K562 (cell line): ENCODE measurements at regions not wholly inside any gene's neighbourhood (a gene's known extent, or its start where the extent isn't known, plus 50 kb on each side); places are given as distances from the start of the nearest gene placed in this dataset.

ENCODE experiments used
- ATAC-seq: fragments of 200-7000 bp; cut with Tn5 transposase; 3 replicates; pipeline ENCODE4 v1.9.1; 2020; ENCODE audit warnings: moderate library complexity
- BruUV-seq: library from RNA; stranded (reverse); fragments of 400-500 nt; replicated peaks from 2 replicates; lab custom pipeline; 2021; lab: Mats Ljungman, UMichigan
- CTCF ChIA-PET: fragments of 300-600 bp; formaldehyde crosslinking; extraction: SDS; loops from one replicate; lab custom pipeline; 2021; ENCODE audit warnings: low intra/inter-chr PET ratio; lab: Yijun Ruan, JAX
- POLR2A ChIA-PET: fragments of 300-600, 350-650 bp; sonication (Branson Sonifier 250); formaldehyde crosslinking; extraction: SDS; loops from one replicate; lab custom pipeline; 2021; ENCODE audit warnings: antibody characterized with exemption, inconsistent platforms; lab: Yijun Ruan, JAX
- DNase-seq, 4 experiments: peaks; one replicate each; pipeline versions ENCODE4 v3.0.0 to v3.0.0-alpha.2; 2011 to 2018; ENCODE audit warnings: low spot score in 3 of 4, mixed read lengths in 3 of 4; ENCODE audit errors: extremely low read depth in 1 of 4
- FAIRE-seq: peaks from 2 replicates; lab custom pipeline; 2011; peaks lifted over from hg19 to GRCh38; lab: Jason Lieb, UNC
- H2AFZ ChIP-seq: 2 replicates; pipeline ENCODE4 v1.6.0; 2011; ENCODE audit warnings: low read depth, low read length, control low read depth, inconsistent platforms
- H3K27ac ChIP-seq: fragments of 200-600 bp; 3 replicates; pipeline ENCODE4 v1.8.0; 2011; ENCODE audit warnings: low read depth, mild to moderate bottlenecking, control low read depth, inconsistent platforms, low read length, moderate library complexity, mixed read lengths; ENCODE audit errors: extremely low read depth
- H3K27me3 ChIP-seq, 2 experiments: fragments of 300-600 bp in 1 of 2; 2 replicates in 1 of 2; 3 replicates in 1 of 2; pipeline versions ENCODE4 v1.6.0 to v1.8.0; 2011; ENCODE audit warnings: inconsistent platforms in 2 of 2, low read length in 2 of 2, mild to moderate bottlenecking in 1 of 2, mixed read lengths in 1 of 2, moderate library complexity in 1 of 2; ENCODE audit not compliant: control insufficient read depth in 2 of 2, insufficient read depth in 2 of 2
- H3K36me3 ChIP-seq: fragments of 300-600 bp; 3 replicates; pipeline ENCODE4 v1.8.0; 2011; ENCODE audit warnings: mild to moderate bottlenecking, low read length, inconsistent platforms; ENCODE audit not compliant: control insufficient read depth, insufficient read depth
- H3K4me1 ChIP-seq, 2 experiments: fragments of 200-600 bp in 1 of 2; replicated peaks in 1 of 2; 2 replicates in 1 of 2; 3 replicates in 1 of 2; pipeline versions ENCODE4 v1.5.1 to v1.8.0; 2011; ENCODE audit warnings: inconsistent platforms in 2 of 2, low read length in 2 of 2, mild to moderate bottlenecking in 1 of 2, mixed read lengths in 1 of 2, moderate library complexity in 1 of 2; ENCODE audit not compliant: control insufficient read depth in 2 of 2, insufficient read depth in 2 of 2
- H3K4me2 ChIP-seq: 2 replicates; pipeline ENCODE4 v1.6.1; 2011; ENCODE audit warnings: low read length, control low read depth, inconsistent platforms, mixed read lengths; ENCODE audit not compliant: insufficient read depth
- H3K4me3 ChIP-seq: fragments of 200-600 bp; sonication (generic), shearing (Covaris generic); 2 replicates; pipeline ENCODE4 v1.5.1; 2016; ENCODE audit warnings: control low read depth, inconsistent platforms
- H3K79me2 ChIP-seq: fragments of 200-600 bp; 3 replicates; pipeline ENCODE4 v1.8.0; 2011; ENCODE audit warnings: low read length, inconsistent platforms; ENCODE audit not compliant: control insufficient read depth, insufficient read depth
- H3K9ac ChIP-seq, 2 experiments: 2 replicates each; pipeline versions ENCODE4 v1.6.0 to v1.6.1; 2011; ENCODE audit warnings: low read depth in 2 of 2, low read length in 2 of 2, control low read depth in 1 of 2, inconsistent platforms in 1 of 2, mild to moderate bottlenecking in 1 of 2, mixed read lengths in 1 of 2; ENCODE audit not compliant: insufficient read depth in 1 of 2
- H3K9me1 ChIP-seq: one replicate; pipeline ENCODE4 v1.6.0; 2011; ENCODE audit warnings: inconsistent platforms, mild to moderate bottlenecking, low read length, moderate library complexity; ENCODE audit not compliant: control insufficient read depth, insufficient read depth
- H3K9me3 ChIP-seq: replicated peaks from 2 replicates; pipeline ENCODE4 v1.5.1; 2011; ENCODE audit warnings: low read depth, low read length, inconsistent platforms; ENCODE audit not compliant: control insufficient read depth, insufficient read depth
- H4K20me1 ChIP-seq: replicated peaks from 2 replicates; pipeline ENCODE4 v1.6.1; 2011; ENCODE audit warnings: low read length, inconsistent platforms, mixed read lengths; ENCODE audit not compliant: control insufficient read depth, insufficient read depth
- WGBS: fragments of 100-300 bp; shearing (Covaris generic); methylation state at CpG from one replicate; pipeline ENCODE4 v1.1.6; 2016; ENCODE audit warnings: low coverage, mixed read lengths; ENCODE audit not compliant: insufficient coverage; ENCODE audit errors: missing lambda C conversion rate; 5-methylcytosine and 5-hydroxymethylcytosine counted together
- in situ Hi-C: fragments of 300-500 bp; cut with MboI; formaldehyde crosslinking; loops from 4 replicates; pipeline ENCODE4 v1.15.0; 2018; ENCODE audit warnings: inconsistent platforms, mixed read lengths
- intact Hi-C: fragments of 100-400 bp; cut with micrococcal nuclease; formaldehyde crosslinking; loops from 2 replicates; pipeline ENCODE4 v1.14.2; 2022
- TF ChIP-seq, protein P1 (sequence below): fragments of 200-800 bp; sonication (Bioruptor generic); IDR thresholded peaks from 2 replicates; pipeline ENCODE4 v1.6.1; 2017; ENCODE audit warnings: missing genetic modification characterization, missing compliant biosample characterization
- TF ChIP-seq, protein P2 (sequence below): sonication (generic); formaldehyde crosslinking; IDR thresholded peaks from 2 replicates; pipeline ENCODE4 v1.8.0; 2023; ENCODE audit warnings: missing genetic modification reagents, mild to moderate bottlenecking, borderline replicate concordance
- TF ChIP-seq, protein P3 (sequence below), 2 experiments: fragments of 450-650 bp; IDR thresholded peaks; 2 replicates each; pipeline ENCODE4 v1.6.1; 2016; ENCODE audit warnings: mild to moderate bottlenecking in 2 of 2, borderline replicate concordance in 1 of 2, low read depth in 1 of 2, moderate library complexity in 1 of 2

GRCh38 chr7:49174396-49174795 lies 250.0 kb downstream of the CDC14C start (continued):
- TF ChIP-seq, protein P1, sequence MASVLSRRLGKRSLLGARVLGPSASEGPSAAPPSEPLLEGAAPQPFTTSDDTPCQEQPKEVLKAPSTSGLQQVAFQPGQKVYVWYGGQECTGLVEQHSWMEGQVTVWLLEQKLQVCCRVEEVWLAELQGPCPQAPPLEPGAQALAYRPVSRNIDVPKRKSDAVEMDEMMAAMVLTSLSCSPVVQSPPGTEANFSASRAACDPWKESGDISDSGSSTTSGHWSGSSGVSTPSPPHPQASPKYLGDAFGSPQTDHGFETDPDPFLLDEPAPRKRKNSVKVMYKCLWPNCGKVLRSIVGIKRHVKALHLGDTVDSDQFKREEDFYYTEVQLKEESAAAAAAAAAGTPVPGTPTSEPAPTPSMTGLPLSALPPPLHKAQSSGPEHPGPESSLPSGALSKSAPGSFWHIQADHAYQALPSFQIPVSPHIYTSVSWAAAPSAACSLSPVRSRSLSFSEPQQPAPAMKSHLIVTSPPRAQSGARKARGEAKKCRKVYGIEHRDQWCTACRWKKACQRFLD (CRISPR knock-in tag), result no peak
- TF ChIP-seq, protein P2, sequence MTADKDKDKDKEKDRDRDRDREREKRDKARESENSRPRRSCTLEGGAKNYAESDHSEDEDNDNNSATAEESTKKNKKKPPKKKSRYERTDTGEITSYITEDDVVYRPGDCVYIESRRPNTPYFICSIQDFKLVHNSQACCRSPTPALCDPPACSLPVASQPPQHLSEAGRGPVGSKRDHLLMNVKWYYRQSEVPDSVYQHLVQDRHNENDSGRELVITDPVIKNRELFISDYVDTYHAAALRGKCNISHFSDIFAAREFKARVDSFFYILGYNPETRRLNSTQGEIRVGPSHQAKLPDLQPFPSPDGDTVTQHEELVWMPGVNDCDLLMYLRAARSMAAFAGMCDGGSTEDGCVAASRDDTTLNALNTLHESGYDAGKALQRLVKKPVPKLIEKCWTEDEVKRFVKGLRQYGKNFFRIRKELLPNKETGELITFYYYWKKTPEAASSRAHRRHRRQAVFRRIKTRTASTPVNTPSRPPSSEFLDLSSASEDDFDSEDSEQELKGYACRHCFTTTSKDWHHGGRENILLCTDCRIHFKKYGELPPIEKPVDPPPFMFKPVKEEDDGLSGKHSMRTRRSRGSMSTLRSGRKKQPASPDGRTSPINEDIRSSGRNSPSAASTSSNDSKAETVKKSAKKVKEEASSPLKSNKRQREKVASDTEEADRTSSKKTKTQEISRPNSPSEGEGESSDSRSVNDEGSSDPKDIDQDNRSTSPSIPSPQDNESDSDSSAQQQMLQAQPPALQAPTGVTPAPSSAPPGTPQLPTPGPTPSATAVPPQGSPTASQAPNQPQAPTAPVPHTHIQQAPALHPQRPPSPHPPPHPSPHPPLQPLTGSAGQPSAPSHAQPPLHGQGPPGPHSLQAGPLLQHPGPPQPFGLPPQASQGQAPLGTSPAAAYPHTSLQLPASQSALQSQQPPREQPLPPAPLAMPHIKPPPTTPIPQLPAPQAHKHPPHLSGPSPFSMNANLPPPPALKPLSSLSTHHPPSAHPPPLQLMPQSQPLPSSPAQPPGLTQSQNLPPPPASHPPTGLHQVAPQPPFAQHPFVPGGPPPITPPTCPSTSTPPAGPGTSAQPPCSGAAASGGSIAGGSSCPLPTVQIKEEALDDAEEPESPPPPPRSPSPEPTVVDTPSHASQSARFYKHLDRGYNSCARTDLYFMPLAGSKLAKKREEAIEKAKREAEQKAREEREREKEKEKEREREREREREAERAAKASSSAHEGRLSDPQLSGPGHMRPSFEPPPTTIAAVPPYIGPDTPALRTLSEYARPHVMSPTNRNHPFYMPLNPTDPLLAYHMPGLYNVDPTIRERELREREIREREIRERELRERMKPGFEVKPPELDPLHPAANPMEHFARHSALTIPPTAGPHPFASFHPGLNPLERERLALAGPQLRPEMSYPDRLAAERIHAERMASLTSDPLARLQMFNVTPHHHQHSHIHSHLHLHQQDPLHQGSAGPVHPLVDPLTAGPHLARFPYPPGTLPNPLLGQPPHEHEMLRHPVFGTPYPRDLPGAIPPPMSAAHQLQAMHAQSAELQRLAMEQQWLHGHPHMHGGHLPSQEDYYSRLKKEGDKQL, result no peak

DNA sequence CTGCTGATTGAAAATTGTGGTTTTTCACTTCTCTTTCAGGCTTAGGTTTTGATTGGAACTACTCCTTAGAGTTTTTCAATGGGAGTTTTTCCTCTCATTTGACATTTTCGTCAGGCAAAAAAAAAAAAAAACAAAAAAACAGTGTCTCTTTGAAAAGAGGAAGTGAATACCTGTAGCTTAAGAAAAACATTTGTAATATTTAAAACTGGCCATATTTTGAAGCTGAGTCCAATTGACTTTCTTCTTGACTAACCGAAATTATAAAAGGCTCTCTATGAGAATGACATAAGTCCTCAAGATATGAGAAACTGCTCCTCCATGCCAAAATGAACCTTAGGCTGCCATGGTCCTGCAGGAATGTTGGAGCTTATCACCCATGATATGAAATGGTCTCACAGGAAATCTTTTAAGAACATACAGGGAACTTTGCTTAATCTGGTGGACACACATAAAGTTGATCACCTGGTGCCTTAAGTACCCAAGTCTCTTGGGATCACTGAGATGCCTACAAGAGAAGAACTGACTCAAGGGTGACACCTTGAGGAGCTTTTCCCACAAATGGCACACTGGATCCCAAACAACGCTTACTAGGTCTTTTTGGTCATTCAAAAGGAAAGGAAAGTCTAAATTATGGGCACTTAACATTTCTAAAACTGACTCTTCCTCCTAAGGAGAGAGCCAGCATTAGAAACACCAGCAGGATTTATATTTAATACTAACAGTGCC lies 263.4 kb downstream of the CDC14C start:
- no peaks in the 10 kb centered on the region for H3K9me3 ChIP-seq
- no TSS peak for BruUV-seq
- POLR2A ChIA-PET, result no interaction called here
- FAIRE-seq, result no peak
- H3K9ac ChIP-seq, result no peak overlapping the region
- H3K36me3 ChIP-seq, result no peaks in the 10 kb centered on the region
- H3K9me1 ChIP-seq, result no peaks in the 10 kb centered on the region
- no peak for ATAC-seq
- intact Hi-C loops, result no loop called here
- no peak overlapping the region for H3K4me2 ChIP-seq
- no peaks in the 10 kb centered on the region for H3K27me3 ChIP-seq
- in situ Hi-C loops, result no loop called here
- no peaks in the 10 kb centered on the region for H4K20me1 ChIP-seq
- H3K4me1 ChIP-seq, result no peaks in the 10 kb centered on the region
- 0% methylated on average over 3 of the region's 3 CpGs for WGBS
- no peak overlapping the region for H3K27ac ChIP-seq
- no peak for DNase-seq
- no peak overlapping the region for H3K4me3 ChIP-seq
- H3K79me2 ChIP-seq, result no peaks in the 10 kb centered on the region
- CTCF ChIA-PET, result no interaction called here
- H2AFZ ChIP-seq, result no peak overlapping the region
- TF ChIP-seq, protein P3, sequence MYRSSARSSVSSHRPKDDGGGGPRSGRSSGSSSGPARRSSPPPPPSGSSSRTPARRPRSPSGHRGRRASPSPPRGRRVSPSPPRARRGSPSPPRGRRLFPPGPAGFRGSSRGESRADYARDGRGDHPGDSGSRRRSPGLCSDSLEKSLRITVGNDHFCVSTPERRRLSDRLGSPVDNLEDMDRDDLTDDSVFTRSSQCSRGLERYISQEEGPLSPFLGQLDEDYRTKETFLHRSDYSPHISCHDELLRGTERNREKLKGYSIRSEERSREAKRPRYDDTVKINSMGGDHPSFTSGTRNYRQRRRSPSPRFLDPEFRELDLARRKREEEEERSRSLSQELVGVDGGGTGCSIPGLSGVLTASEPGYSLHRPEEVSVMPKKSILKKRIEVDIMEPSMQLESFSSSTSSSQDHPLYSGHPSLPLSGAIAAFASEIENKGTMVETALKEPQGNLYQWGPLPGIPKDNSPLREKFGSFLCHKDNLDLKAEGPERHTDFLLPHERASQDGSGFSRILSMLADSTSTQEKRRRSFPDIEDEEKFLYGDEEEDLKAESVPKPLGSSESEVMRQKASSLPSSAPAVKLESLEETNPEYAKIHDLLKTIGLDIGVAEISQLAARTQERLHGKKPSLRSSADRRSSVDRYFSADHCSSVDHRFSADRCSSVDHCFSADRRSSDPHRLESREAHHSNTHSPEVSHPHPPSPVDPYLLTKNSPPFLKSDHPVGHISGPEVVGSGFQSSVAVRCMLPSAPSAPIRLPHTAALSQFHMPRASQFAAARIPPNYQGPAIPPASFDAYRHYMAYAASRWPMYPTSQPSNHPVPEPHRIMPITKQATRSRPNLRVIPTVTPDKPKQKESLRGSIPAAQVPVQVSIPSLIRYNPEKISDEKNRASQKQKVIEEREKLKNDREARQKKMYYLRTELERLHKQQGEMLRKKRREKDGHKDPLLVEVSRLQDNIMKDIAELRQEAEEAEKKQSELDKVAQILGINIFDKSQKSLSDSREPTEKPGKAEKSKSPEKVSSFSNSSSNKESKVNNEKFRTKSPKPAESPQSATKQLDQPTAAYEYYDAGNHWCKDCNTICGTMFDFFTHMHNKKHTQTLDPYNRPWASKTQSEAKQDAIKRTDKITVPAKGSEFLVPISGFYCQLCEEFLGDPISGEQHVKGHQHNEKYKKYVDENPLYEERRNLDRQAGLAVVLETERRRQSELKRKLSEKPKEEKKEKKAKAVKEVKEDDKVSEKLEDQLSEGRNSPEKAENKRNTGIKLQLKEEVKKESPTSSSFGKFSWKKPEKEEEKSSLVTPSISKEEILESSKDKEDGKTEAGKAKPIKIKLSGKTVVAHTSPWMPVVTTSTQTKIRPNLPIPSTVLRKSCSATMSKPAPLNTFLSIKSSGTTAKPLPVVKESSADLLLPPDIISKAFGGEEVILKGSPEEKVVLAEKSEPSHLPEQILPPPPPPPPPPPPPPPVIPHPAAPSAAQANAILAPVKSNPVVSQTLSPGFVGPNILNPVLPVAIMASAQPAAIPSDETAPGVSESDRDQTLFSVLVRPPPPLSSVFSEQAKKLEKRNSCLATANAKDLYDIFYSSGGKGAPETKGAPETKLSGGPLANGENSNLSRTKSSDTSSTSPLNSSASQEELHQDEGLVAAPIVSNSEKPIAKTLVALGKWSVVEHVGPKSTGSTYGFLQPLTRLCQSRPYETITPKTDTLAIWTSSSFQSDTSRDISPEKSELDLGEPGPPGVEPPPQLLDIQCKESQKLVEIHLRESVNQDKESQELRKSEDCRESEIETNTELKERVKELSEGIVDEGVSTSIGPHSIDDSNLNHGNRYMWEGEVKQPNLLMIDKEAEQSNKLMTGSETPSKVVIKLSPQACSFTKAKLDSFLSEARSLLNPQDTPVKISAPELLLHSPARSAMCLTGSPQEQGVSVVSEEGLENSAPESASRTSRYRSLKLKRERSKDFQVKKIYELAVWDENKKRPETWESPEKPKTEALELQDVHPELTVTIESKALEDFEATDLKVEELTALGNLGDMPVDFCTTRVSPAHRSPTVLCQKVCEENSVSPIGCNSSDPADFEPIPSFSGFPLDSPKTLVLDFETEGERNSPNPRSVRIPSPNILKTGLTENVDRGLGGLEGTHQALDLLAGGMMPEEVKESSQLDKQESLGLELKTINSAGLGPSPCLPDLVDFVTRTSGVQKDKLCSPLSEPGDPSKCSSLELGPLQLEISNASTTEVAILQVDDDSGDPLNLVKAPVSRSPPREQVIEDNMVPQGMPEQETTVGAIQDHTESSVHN (IDR thresholded peaks at IDR 0.05; ENCODE audit: borderline replicate concordance in 1 of 2, low read depth in 1 of 2), result no peak
